Loucy (cell line): ENCODE measurements at regions not wholly inside any gene's neighbourhood (a gene's known extent, or its start where the extent isn't known, plus 50 kb on each side); places are given as distances from the start of the nearest gene placed in this dataset.

Experiments
- EZH2phosphoT487 ChIP-seq: fragments of 200-600 bp; IDR thresholded peaks from 2 replicates; pipeline ENCODE4 v1.6.1; 2018; ENCODE audit warnings: antibody characterized with exemption, mild to moderate bottlenecking, moderate library complexity, borderline replicate concordance
- TF ChIP-seq, protein P1 (sequence below): fragments of 200-600 bp; sonication (generic); conservative IDR thresholded peaks from 2 replicates; pipeline ENCODE4 v1.5.1; 2014; ENCODE audit warnings: mild to moderate bottlenecking, antibody characterized with exemption, low read length

DNA sequence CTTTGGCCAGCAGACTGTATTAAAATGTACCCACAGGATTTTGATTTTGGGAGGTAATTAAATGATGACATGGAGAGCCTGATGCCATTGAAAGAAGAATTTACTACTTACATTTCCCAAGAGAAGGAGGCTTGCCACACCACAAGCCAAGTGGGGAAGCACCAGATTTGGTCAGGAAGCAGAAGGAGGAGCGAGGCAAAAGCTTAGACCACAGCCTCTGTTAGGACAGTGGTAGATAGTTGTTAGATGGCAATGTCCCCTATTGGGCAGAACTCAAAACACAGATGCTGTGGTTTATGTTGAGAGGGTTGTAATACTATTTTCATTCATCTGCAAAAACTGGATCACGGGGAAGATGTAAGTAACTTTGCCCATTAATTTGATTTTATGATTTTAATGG, 709.4 kb downstream of the VRK1 start:
- no peak for TF ChIP-seq EZH2phosphoT487
- TF ChIP-seq, protein P1, sequence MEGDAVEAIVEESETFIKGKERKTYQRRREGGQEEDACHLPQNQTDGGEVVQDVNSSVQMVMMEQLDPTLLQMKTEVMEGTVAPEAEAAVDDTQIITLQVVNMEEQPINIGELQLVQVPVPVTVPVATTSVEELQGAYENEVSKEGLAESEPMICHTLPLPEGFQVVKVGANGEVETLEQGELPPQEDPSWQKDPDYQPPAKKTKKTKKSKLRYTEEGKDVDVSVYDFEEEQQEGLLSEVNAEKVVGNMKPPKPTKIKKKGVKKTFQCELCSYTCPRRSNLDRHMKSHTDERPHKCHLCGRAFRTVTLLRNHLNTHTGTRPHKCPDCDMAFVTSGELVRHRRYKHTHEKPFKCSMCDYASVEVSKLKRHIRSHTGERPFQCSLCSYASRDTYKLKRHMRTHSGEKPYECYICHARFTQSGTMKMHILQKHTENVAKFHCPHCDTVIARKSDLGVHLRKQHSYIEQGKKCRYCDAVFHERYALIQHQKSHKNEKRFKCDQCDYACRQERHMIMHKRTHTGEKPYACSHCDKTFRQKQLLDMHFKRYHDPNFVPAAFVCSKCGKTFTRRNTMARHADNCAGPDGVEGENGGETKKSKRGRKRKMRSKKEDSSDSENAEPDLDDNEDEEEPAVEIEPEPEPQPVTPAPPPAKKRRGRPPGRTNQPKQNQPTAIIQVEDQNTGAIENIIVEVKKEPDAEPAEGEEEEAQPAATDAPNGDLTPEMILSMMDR = no peak
